Endothelial cell of umbilical vein (primary cell): ENCODE measurements at regions not wholly inside any gene's neighbourhood (a gene's known extent, or its start where the extent isn't known, plus 50 kb on each side); places are given as distances from the start of the nearest gene placed in this dataset.

ENCODE experiments used
- BruUV-seq: library from RNA; stranded (reverse); fragments of 400-500 nt; replicated peaks from 2 replicates; lab custom pipeline; 2021; lab: Mats Ljungman, UMichigan
- CTCF ChIA-PET: fragments of 300-600, 350-600 bp; sonication (Branson Sonifier 250); formaldehyde crosslinking; loops from one replicate; lab custom pipeline; 2021; ENCODE audit warnings: antibody characterized with exemption, inconsistent platforms; lab: Charles Lee
- POLR2A ChIA-PET: fragments of 300-600, 350-600 bp; sonication (Branson Sonifier 250); formaldehyde crosslinking; loops from one replicate; lab custom pipeline; 2021; ENCODE audit warnings: antibody characterized with exemption, inconsistent platforms; lab: Charles Lee
- DNase-seq: peaks from one replicate; pipeline ENCODE4 v3.0.0-alpha.2; 2011; ENCODE audit warnings: low read depth, low spot score
- FAIRE-seq: peaks from 2 replicates; lab custom pipeline; 2011; peaks lifted over from hg19 to GRCh38; lab: Jason Lieb, UNC
- H2AFZ ChIP-seq: 2 replicates; pipeline ENCODE4 v1.6.0; 2012; ENCODE audit warnings: low read depth, low read length, control low read depth, inconsistent platforms
- H3K27ac ChIP-seq: 2 replicates; pipeline ENCODE4 v1.5.1; 2011; ENCODE audit warnings: low read depth, mild to moderate bottlenecking, control low read depth, low read length, moderate library complexity; ENCODE audit not compliant: insufficient read depth
- H3K27me3 ChIP-seq, 2 experiments: 2 replicates each; pipeline versions ENCODE4 v1.6.0 to v1.6.1; 2011; ENCODE audit warnings: low read length in 2 of 2, mixed read lengths in 1 of 2; ENCODE audit not compliant: control insufficient read depth in 2 of 2, insufficient read depth in 2 of 2
- H3K36me3 ChIP-seq, 2 experiments: 2 replicates in 1 of 2; 3 replicates in 1 of 2; pipeline ENCODE4 v1.5.1; 2011; ENCODE audit warnings: low read length in 2 of 2, mild to moderate bottlenecking in 1 of 2, moderate library complexity in 1 of 2; ENCODE audit not compliant: control insufficient read depth in 2 of 2, insufficient read depth in 2 of 2; ENCODE audit errors: extremely low read depth in 1 of 2
- H3K4me1 ChIP-seq: 3 replicates; pipeline ENCODE4 v1.5.1; 2011; ENCODE audit warnings: mild to moderate bottlenecking, low read length; ENCODE audit not compliant: control insufficient read depth, insufficient read depth; ENCODE audit errors: extremely low read depth
- H3K4me2 ChIP-seq: 2 replicates; pipeline ENCODE4 v1.6.1; 2011; ENCODE audit warnings: low read length, control low read depth, mixed read lengths; ENCODE audit not compliant: insufficient read depth
- H3K4me3 ChIP-seq, 3 experiments: fragments of 200-600 bp in 1 of 3; sonication (generic), shearing (Covaris generic) in 1 of 3; replicated peaks in 1 of 3; 2 replicates each; pipeline ENCODE4 v1.5.1; 2011 to 2016; ENCODE audit warnings: control low read depth in 3 of 3, low read length in 3 of 3, mild to moderate bottlenecking in 2 of 3, inconsistent platforms in 1 of 3, low read depth in 1 of 3, moderate library complexity in 1 of 3; ENCODE audit not compliant: insufficient read depth in 1 of 3
- H3K79me2 ChIP-seq: 2 replicates; pipeline ENCODE4 v1.6.0; 2012; ENCODE audit warnings: low read length, inconsistent platforms; ENCODE audit not compliant: control insufficient read depth, insufficient read depth
- H3K9ac ChIP-seq: replicated peaks from 2 replicates; pipeline ENCODE3; 2011; ENCODE audit warnings: low read length, control low read depth; ENCODE audit not compliant: insufficient read depth; ENCODE audit errors: extremely low read depth
- H3K9me1 ChIP-seq: replicated peaks from 3 replicates; pipeline ENCODE4 v1.6.0; 2011; ENCODE audit warnings: mild to moderate bottlenecking, low read length; ENCODE audit not compliant: control insufficient read depth, insufficient read depth; ENCODE audit errors: extremely low read depth
- H3K9me3 ChIP-seq: replicated peaks from 2 replicates; pipeline ENCODE4 v1.5.1; 2012; ENCODE audit warnings: low read length, inconsistent platforms; ENCODE audit not compliant: control insufficient read depth, insufficient read depth
- H4K20me1 ChIP-seq: replicated peaks from 2 replicates; pipeline ENCODE3; 2011; ENCODE audit warnings: mild to moderate bottlenecking, low read length; ENCODE audit not compliant: control insufficient read depth, insufficient read depth; ENCODE audit errors: extremely low read depth
- CTCF ChIP-seq, 2 donors: IDR thresholded peaks; 1 replicate in 1 of 2; 2 replicates in 1 of 2; pipeline ENCODE4 v1.5.1; 2011; ENCODE audit warnings: low read length in 2 of 2, mild to moderate bottlenecking in 2 of 2, moderate library complexity in 2 of 2, control low read depth in 1 of 2, inconsistent platforms in 1 of 2, low read depth in 1 of 2; ENCODE audit not compliant: insufficient read depth in 1 of 2; ENCODE audit errors: extremely low read depth in 1 of 2
- EZH2 ChIP-seq: IDR thresholded peaks from 2 replicates; pipeline ENCODE4 v1.6.1; 2012; ENCODE audit warnings: borderline replicate concordance, low read depth, mild to moderate bottlenecking, moderate library complexity, low read length, inconsistent platforms; ENCODE audit not compliant: severe bottlenecking
- FOS ChIP-seq: IDR thresholded peaks from 2 replicates; pipeline ENCODE4 v1.6.1; 2011; ENCODE audit warnings: mild to moderate bottlenecking, low read length, moderate library complexity, borderline replicate concordance; ENCODE audit not compliant: insufficient read depth
- GATA2 ChIP-seq: IDR thresholded peaks from 2 replicates; pipeline ENCODE4 v1.7.0; 2011; ENCODE audit warnings: low read depth, mild to moderate bottlenecking, moderate library complexity, mixed read lengths, low read length; ENCODE audit not compliant: insufficient read length, insufficient read depth
- JUN ChIP-seq: IDR thresholded peaks from 2 replicates; pipeline ENCODE4 v1.6.1; 2011; ENCODE audit warnings: borderline replicate concordance, low read depth; ENCODE audit not compliant: insufficient read length, insufficient read depth
- MAX ChIP-seq: IDR thresholded peaks from 2 replicates; pipeline ENCODE4 v1.6.1; 2011; ENCODE audit not compliant: insufficient read depth, insufficient read length
- MYC ChIP-seq: IDR thresholded peaks from one replicate; pipeline ENCODE4 v1.6.1; 2011; ENCODE audit warnings: mild to moderate bottlenecking, low read depth, low read length
- POLR2A ChIP-seq: IDR thresholded peaks from 2 replicates; pipeline ENCODE4 v1.6.1; 2012; ENCODE audit warnings: low read depth, mild to moderate bottlenecking, control low read depth, low read length
- POLR2AphosphoS5 ChIP-seq: IDR thresholded peaks from 2 replicates; pipeline ENCODE4 v1.6.1; 2012; ENCODE audit warnings: low read depth, mild to moderate bottlenecking, control low read depth, low read length, moderate library complexity; ENCODE audit not compliant: insufficient read depth
- dilution Hi-C: fragments of 300-500 bp; cut with MboI; formaldehyde crosslinking; loops from one replicate; pipeline ENCODE4 v1.15.0; 2019; ENCODE audit warnings: low sequenced_read_pairs; ENCODE audit not compliant: extremely low pct_ligation_motif_present
- intact Hi-C: fragments of 100-400 bp; cut with micrococcal nuclease; formaldehyde crosslinking; loops from one replicate; pipeline ENCODE4 v1.10.0; 2022

- H3K9ac ChIP-seq = no peak overlapping the region
- no peaks in the 10 kb centered on the region for H3K79me2 ChIP-seq
- intact Hi-C loops = no loop called here
- H3K4me3 ChIP-seq = no peak overlapping the region
- no peaks in the 10 kb centered on the region for H3K9me3 ChIP-seq
- FAIRE-seq = no peak
- BruUV-seq = no TSS peak
- H4K20me1 ChIP-seq = no peaks in the 10 kb centered on the region
- H3K4me2 ChIP-seq = no peak overlapping the region
- ChIA-PET CTCF (interaction anchor here (0.8 to 0.9 kb wide), 2 partner anchors 8 to 17 kb away, joined by 3 to 4 read pairs; no protein-coding TSS in a partner anchor), POLR2A (no interaction called here)
- H3K4me1 ChIP-seq = peaks cover 9% of the 10 kb centered on the region
- H3K27ac ChIP-seq = no peak overlapping the region
- no peaks in the 10 kb centered on the region for H3K9me1 ChIP-seq
- dilution Hi-C loops = no loop called here
- no peaks in the 10 kb centered on the region for H3K27me3 ChIP-seq
- no peak overlapping the region for H2AFZ ChIP-seq
- H3K36me3 ChIP-seq = no peaks in the 10 kb centered on the region
- no peak for DNase-seq
- TF ChIP-seq POLR2A (no peak), POLR2AphosphoS5 (no peak), MAX (no peak), EZH2 (no peak), GATA2 (no peak), FOS (no peak), CTCF (IDR thresholded peaks at IDR 0.05; ENCODE audit: extremely low read depth in 1 of 2, insufficient read depth in 1 of 2, low read depth in 1 of 2, low read length in 2 of 2) (no peak), JUN (no peak), MYC (no peak)
Observed at GRCh38 chr12:92486443-92487137, 216.2 kb upstream of the PLEKHG7 start.
